SU-DHL-6 (cell line): ENCODE measurements at regions not wholly inside any gene's neighbourhood (a gene's known extent, or its start where the extent isn't known, plus 50 kb on each side); places are given as distances from the start of the nearest gene placed in this dataset.

Experiments
- EZH2phosphoT487 ChIP-seq: fragments of 200-600 bp; sonication (generic), shearing (Covaris generic); conservative IDR thresholded peaks from 2 replicates; pipeline ENCODE4 v1.6.1; 2018; ENCODE audit warnings: mild to moderate bottlenecking, antibody characterized with exemption, low read length, moderate library complexity, mixed read lengths
- TF ChIP-seq, protein P1 (sequence below): fragments of 200-600 bp; sonication (generic); IDR thresholded peaks from one replicate; pipeline ENCODE4 v1.5.1; 2017; ENCODE audit warnings: antibody characterized with exemption, mild to moderate bottlenecking, low read length, moderate library complexity; ENCODE audit not compliant: insufficient read depth, poor library complexity, severe bottlenecking

DNA sequence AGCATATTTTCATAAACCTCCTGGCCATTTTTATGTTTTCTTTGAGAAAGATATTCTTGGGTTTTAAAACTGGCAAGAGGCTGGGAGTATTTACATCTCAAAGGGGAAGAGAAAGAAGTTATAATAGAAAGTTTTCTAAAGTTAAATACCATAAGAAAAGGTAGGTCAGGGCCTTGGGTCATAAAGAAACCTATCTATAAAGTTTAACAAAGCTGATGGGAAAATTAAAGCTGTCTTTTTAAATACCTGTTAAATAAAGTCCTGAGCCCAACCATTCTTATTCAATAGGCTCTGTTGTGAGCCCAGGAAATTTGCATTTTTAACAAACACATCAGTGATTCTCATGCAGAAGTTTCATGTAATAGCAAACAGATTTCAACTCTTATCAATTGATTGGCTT lies 451.8 kb upstream of the INTU start:
- TF ChIP-seq, protein P1, sequence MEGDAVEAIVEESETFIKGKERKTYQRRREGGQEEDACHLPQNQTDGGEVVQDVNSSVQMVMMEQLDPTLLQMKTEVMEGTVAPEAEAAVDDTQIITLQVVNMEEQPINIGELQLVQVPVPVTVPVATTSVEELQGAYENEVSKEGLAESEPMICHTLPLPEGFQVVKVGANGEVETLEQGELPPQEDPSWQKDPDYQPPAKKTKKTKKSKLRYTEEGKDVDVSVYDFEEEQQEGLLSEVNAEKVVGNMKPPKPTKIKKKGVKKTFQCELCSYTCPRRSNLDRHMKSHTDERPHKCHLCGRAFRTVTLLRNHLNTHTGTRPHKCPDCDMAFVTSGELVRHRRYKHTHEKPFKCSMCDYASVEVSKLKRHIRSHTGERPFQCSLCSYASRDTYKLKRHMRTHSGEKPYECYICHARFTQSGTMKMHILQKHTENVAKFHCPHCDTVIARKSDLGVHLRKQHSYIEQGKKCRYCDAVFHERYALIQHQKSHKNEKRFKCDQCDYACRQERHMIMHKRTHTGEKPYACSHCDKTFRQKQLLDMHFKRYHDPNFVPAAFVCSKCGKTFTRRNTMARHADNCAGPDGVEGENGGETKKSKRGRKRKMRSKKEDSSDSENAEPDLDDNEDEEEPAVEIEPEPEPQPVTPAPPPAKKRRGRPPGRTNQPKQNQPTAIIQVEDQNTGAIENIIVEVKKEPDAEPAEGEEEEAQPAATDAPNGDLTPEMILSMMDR: no peak
- TF ChIP-seq EZH2phosphoT487: no peak
